ENCODE measurements at regions not wholly inside any gene's neighbourhood (a gene's known extent, or its start where the extent isn't known, plus 50 kb on each side); places are given as distances from the start of the nearest gene placed in this dataset.

- TF ChIP-seq, protein P1, sequence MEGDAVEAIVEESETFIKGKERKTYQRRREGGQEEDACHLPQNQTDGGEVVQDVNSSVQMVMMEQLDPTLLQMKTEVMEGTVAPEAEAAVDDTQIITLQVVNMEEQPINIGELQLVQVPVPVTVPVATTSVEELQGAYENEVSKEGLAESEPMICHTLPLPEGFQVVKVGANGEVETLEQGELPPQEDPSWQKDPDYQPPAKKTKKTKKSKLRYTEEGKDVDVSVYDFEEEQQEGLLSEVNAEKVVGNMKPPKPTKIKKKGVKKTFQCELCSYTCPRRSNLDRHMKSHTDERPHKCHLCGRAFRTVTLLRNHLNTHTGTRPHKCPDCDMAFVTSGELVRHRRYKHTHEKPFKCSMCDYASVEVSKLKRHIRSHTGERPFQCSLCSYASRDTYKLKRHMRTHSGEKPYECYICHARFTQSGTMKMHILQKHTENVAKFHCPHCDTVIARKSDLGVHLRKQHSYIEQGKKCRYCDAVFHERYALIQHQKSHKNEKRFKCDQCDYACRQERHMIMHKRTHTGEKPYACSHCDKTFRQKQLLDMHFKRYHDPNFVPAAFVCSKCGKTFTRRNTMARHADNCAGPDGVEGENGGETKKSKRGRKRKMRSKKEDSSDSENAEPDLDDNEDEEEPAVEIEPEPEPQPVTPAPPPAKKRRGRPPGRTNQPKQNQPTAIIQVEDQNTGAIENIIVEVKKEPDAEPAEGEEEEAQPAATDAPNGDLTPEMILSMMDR (IDR thresholded peaks at IDR 0.05), result no peak
- no peak for TF ChIP-seq POLR2A (IDR thresholded peaks at IDR 0.05)
Observed at GRCh38 chr12:14216405-14217294, 148.8 kb upstream of the ATF7IP start.

Data from heart left ventricle (tissue), 13 donors.